ENCODE measurements at regions not wholly inside any gene's neighbourhood (a gene's known extent, or its start where the extent isn't known, plus 50 kb on each side); places are given as distances from the start of the nearest gene placed in this dataset.
"Not testable (repeated sequence)": the region's sequence is repeated elsewhere in the genome, so short reads cannot be mapped to it uniquely, and the experiment has no call there.

DNA sequence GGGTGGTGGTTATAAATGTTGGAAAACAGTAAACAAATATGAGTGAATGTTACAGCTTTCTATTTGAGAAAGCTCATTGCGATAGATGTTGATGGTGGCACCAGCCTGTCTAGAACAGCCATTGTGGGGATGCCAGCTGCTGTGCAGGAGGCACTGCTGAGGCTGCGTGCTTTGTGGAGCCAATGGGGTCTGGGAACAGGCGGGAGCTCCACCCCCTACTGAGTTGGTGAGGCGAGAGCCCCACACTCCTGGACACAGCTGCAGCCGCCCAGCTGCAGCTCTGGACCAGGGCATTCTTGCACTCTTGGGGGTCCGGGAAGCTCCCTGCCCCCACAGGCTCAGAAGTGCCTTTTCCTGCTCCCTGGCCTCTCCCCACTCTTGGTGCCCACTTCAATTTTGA is 1147.1 kb upstream of the LRRTM3 start:
- DNase-seq (ENCODE audit: low spot score): no peak
- intact Hi-C loops (cut with DNase I): no loop called here

DNA sequence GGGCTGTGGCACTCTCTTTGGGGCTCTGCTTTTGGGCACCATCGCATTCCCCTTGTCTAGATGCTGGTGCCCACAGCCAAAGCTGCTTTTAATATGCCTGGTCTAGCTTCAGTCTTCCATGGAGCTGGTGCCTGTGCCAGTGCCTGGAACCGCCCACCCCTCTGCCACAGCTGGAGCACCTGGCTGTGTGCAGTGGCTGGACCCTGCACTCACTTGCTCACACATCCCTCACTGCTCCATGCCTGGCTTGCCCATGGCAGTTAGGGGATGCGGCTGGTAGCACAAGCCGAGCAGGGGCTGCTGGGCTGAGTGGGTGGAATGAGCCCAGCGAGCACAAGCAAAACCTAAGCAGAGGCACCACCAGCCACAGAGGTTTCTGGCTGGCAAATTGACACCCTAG is 1145.9 kb upstream of the LRRTM3 start:
- ATAC-seq (no peak), DNase-seq (ENCODE audit: low spot score) (no peak)
- intact Hi-C loops (cut with DNase I): no loop called here

More for the DNA sequence above, 1147.1 kb upstream of the LRRTM3 start:
- ATAC-seq: peak; percentile 13

DNA sequence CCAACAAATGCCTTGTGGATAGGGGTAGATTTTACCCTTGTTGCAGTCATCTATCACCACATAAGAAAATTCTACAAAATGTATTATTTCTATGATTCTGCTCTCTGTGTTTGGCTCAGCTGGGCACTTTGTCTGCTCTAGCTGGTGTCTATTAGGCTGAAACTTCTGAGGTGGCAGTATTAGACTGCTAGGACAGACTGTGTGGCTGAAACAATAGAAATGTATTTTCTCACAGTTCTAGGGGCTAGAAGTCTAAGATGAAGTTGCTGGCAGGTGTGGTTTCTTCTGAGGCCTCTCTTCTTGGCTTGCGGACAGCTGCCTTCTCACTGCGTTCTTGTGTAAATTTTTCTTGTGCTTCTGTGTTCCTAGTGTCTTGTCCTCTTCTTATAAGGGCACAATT is 1139.6 kb upstream of the LRRTM3 start:
- ATAC-seq: no peak
- no peak for DNase-seq (ENCODE audit: low spot score)
- intact Hi-C loops (cut with DNase I): no loop called here

DNA sequence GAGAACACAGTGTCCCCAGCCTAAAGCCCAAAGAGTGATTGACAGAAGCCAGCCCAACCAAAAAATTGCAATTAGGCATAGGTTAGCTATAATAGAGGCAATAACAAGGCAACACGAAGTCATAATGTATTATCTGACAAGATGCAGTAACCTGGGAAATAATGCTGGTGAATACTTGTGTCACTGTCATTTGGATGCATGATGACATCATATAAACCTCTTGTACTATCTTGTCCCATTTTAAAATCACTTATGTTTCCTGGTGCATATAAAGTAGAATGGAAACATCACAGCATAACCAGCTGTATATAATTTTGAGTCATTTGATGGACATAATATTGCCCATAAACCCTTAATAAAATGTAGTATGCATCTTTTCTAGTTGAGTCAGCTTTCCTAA is 1138.3 kb upstream of the LRRTM3 start:
- ATAC-seq: no peak
- intact Hi-C loops (cut with DNase I): no loop called here
- no peak for DNase-seq (ENCODE audit: low spot score)

DNA sequence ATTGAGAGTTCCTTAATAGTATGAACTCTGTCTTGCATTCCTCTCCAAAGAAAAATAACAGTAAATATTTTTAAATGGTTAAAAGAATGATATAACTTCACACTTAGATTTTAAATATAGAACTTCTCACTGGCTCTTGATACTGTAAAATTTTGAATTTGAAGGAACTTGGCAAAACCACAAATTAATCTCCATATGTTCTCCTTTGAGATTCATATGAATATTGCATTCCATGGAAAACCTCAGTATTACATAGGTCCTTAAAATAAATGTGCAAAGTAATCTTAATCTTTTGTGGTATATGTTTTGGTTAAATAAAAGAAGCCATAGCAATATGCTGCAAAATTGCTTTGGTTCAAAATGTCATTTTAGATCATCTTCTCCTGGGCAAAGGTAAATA is 1137.6 kb upstream of the LRRTM3 start:
- no peak for ATAC-seq
- DNase-seq (ENCODE audit: low spot score): no peak
- intact Hi-C loops (cut with DNase I): no loop called here

DNA sequence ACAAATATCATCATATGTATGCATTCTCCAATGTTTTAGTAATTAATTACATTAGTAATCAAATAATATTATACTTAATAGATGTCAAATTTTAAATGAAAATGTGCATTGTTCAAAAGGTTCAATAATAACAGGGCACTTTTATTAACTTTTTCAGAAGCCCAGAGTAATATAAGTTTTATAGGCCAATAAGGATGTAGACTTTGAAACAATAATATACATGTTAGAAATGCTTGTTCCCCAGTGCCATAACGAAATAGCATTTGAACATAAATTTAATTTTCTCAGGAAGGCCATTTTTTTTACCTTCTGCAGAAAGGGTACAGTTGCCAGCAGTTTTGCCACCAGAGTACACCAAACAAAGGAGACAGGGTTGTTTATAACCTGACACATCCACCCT is 1133.9 kb upstream of the LRRTM3 start:
- intact Hi-C loops (cut with DNase I): no loop called here
- DNase-seq (ENCODE audit: low spot score): no peak
- ATAC-seq: no peak

DNA sequence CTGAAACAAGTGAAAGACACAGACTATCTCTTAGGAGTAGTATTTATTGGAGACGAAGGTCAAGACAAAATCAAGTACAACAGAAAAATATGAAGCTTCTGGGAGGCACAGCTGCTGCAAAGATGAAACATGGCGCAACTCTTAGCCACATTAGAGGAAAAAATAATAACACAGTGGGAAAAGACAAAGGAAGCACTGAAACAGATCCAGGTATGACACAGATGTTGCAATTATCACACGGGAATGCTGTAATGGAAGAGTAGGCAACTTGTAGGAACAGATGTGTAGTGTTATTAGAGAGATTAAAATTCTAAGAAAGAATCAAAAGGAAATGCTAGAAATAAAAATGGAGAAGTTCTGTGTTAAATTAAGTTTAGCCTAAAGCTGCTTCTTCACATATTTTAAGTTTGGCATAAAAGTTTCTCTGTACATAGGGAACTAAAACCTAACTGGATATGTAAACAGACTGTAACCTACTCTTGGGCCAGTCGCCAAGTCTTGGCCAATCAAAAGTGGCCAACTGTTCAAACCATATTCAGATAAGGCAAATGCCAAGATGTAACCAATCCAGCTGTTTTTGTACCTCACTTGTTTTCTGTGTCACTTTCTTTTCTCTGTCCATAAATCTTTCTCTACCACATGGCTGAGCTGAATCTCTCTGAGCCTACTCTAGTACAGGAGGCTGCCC is 1132.0 kb upstream of the LRRTM3 start:
- ATAC-seq (peak; percentile 95), DNase-seq (ENCODE audit: low spot score) (no peak)
- intact Hi-C loops (cut with DNase I): no loop called here

DNA sequence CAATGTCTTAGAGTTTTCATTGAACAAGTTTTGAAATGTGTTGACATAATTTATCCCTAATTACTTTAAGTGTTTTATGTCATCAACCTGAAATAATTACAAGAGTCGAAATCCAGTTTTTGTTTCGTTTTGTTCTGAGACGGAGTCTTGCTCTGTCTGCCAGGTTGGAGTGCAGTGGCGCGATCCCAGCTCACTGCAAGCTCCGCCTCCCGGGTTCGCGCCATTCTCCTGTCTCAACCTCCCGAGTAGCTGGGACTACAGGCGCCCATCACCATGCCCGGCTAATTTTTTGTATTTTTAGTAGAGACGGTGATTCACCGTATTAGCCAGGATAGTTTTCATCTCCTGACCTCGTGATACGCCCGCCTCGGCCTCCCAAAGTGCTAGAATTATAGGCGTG is 1131.0 kb upstream of the LRRTM3 start:
- intact Hi-C loops (cut with DNase I); ATAC-seq; DNase-seq (ENCODE audit: low spot score): not testable (repeated sequence)

DNA sequence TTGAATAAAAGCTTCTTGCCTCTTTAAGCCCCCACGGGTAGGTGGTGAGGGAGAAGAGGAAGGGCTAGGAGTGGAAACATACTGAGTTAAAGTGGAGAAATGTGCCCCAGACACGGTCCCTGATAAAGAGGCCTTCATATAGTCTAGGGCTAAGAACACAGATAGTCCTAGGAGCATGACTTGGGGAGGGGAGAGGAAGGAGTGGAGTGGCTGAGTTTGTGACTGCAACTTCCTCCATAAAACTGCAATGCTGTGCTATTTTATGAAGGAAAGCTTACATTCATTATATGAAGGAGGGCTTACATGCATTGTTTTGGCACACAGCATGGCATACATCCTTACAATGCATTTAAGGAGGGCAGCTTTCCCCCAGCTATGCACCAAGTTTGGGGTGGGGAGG is 1129.4 kb upstream of the LRRTM3 start:
- ATAC-seq (no peak), DNase-seq (ENCODE audit: low spot score) (no peak)
- intact Hi-C loops (cut with DNase I): no loop called here

DNA sequence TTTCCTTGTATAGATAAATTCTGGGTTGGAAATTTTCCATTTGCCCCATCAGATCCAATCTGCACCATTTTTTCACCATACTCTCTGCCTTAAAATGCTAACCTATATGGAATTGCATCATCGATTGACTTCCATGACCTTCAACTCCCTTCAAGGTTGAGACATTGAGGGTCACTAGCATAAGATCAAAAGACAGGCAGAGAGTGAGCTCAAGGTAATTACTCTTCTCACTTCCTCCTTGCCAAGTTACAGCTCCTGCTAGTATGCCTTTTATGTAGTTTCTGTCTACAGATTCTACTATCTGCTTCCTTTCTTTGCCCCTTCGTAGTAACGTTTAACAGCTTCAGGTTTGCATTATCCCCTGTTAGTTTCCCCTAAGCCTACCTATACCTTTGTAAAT is 1127.7 kb upstream of the LRRTM3 start:
- intact Hi-C loops (cut with DNase I): no loop called here

DNA sequence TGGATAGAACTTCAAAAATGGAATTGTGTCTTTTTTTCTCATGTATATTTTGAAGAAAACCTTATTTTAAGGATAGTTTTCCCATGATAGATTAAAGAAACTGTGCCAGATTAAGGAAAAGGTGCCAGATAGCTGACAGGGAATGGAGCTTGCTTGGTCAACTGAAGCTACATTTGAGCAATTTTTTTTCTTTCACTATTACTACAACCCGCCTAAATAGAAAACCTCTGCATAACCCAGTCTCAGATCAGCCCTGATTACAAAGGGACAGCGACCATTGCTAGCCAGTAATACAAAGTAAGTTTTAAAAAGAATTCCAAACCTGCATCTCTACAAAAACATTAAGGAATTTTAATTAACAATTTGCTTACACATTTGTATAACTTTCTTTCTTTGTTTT is 1123.4 kb upstream of the LRRTM3 start:
- intact Hi-C loops (cut with DNase I): no loop called here
- DNase-seq (ENCODE audit: low spot score): no peak
- no peak for ATAC-seq

More for the DNA sequence above, 1127.7 kb upstream of the LRRTM3 start:
- ATAC-seq (no peak), DNase-seq (ENCODE audit: low spot score) (no peak)

DNA sequence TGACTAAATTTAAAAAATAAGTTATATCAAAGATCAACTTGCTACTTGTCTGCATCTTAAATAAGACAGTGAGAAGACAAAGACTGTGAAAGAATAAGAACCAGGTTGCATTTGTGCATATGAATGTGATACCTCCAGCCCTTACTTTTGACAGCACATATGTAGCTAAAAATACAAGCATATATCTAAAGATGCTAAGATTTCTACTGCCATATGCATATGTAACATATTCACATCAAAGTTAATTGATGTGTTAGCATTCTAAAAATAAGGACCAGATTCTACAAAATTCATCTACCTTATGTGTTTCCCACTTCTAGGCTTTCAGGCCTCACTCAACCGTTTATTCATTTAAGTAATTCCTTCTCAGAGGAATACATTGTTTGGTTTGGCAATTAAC is 1120.3 kb upstream of the LRRTM3 start:
- DNase-seq (ENCODE audit: low spot score): no peak
- intact Hi-C loops (cut with DNase I): no loop called here
- no peak for ATAC-seq

DNA sequence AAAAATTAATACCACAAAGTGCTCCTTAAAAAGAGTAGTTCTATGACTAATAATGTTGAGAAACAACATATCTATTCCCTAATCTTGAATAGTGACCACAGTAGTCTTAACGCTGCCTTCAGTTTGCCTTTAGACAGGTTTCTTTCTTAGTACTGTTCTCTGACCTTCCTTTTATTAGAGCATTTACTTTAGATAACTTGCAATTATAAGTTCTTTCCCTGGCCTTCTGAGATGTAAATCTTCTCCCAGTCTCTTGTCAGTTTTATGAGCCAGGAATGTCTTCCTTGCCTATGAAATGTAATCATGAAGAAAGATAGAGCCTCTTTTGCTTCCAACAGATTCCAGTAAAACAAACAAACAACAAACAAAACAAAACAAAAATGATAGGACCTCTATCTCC is 1119.8 kb upstream of the LRRTM3 start:
- intact Hi-C loops (cut with DNase I): no loop called here
- ATAC-seq: no peak

DNA sequence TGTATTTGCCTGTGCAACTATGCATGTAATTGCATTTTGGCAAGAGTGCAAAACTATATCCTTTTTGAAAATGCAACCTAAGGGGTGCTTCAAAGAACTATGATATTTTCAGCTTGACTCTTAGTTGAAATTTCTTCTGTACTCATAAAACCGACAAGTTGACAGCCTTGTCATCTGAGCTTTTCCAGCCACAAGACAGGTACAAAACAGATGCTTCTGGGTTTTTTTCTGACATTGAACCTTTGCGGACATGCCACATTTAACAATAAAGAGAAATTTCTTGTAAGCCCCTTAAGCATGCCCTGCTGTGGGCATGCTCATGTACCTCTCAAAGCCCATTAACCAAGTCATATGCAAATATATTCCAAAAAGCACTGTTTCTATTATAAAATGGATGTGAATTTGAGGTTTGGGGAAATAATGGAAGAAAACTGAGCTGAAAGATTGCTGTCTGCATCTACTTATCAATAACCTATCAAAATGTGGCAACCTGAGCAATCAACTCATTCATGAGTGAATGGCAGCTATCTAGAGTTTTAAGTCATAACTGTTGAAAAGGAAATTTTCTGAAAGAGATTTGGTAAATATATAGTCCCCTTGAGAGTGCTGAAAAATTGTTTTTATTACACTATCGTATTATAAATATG is 1117.0 kb upstream of the LRRTM3 start:
- intact Hi-C loops (cut with DNase I): no loop called here
- DNase-seq (ENCODE audit: low spot score) (no peak), ATAC-seq (no peak)

More for the DNA sequence above, 1119.8 kb upstream of the LRRTM3 start:
- DNase-seq (ENCODE audit: low spot score): no peak

DNA sequence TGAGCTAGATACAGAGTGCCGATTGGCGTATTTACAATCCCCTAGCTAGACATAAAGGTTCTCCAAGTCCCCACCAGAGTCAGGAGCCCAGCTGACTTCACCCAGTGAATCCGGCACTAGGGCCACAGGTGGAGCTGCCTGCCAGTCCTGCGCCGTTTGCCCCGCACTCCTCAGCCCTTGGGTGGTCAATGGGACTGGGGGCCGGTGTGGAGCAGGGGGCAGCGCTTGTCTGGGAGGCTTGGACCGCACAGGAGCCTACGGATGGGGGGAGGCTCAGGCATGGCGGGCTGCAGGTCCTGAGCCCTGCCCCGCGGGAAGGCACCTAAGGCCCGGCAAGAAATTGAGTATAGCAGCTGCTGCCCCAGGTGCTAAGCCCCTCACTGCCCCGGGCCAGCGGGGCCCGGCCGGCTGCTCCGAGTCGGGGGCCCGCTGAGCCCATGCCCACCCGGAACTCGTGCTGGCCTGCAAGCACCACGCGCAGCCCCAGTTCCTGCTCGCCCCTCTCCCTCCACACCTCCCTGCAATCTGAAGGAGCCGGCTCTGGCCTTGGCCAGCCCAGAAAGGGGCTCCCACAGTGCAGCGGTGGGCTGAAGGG is 1113.8 kb upstream of the LRRTM3 start:
- ATAC-seq (no peak), DNase-seq (ENCODE audit: low spot score) (no peak)
- intact Hi-C loops (cut with DNase I): no loop called here

DNA sequence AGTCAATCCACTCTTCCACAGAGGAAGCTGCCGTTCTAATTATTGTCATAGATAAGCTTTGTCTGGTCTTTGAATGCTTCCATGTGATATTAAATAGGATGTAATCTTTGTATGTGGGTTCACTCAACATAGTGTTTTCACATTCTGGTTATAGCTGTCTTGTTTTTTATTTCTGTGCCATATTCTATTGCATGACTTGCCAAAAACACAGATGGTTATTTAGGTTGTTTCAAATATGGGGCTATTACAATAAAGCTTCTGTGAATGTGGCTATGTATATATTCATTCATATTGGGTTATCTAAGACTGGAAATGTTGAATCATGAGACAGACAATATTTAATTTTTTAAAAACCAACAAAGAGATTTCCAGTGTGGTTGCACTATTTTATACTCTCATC is 1109.3 kb upstream of the LRRTM3 start:
- intact Hi-C loops (cut with DNase I): no loop called here
- ATAC-seq (no peak), DNase-seq (ENCODE audit: low spot score) (no peak)

DNA sequence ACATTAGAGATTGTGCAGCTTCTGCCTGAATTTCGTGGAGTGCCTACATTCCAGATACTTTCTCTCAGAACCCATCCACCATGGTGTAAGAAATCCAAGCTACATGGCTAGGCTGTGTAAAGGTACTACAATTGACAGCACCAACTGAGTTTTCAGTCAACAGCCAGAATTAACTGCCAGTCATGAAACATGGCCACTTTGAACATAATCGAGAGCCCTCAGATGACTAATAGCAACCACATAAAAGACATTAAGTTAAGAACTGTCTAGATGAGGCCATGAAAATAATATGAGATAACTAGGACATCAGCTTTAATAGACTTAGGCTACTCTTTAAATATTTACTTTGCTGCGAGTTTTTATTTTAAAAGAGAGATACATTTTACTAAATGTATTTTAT is 1106.8 kb upstream of the LRRTM3 start:
- intact Hi-C loops (cut with DNase I): no loop called here
- DNase-seq (ENCODE audit: low spot score) (no peak), ATAC-seq (no peak)

DNA sequence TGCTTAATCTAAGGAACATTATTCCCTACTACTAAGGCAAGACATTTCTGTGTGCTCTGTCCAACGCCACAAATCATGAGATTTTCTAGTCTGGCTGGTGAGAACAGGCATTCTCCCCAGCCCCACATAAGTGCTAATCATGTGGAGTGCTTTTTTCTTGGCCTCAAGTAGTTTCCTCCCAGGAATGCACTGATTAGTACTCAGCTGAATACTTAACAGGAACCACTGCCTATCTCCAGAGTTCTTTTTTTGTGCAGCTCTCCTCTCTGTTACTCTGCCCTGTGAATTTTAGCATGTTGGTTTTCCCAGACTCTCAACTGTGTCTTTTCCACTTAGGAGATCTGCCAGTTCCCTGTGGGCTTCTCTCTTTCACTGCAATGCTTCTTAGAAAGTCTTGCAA is 1098.5 kb upstream of the LRRTM3 start:
- no peak for ATAC-seq
- intact Hi-C loops (cut with DNase I): no loop called here
- no peak for DNase-seq (ENCODE audit: low spot score)

DNA sequence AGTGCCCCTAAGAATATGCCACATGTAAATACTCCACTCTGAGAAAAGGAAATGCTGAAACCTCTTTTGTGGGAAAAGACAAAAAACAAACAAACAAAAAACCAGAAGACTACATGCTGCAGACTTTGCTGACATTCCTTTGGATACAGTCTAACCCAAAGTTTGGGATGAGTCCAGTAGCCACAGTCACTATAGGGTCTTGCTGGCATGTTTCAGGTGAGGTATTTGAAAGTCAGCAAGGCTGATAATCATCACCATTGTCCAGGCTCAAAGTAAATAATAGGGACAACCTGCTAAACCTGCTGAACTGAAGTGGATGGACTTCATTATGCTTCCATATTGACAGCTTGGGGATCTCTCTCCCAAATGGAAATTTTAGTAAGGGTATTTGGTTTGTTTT is 1087.0 kb upstream of the LRRTM3 start:
- DNase-seq (ENCODE audit: low spot score): no peak
- intact Hi-C loops (cut with DNase I): no loop called here
- ATAC-seq: no peak

DNA sequence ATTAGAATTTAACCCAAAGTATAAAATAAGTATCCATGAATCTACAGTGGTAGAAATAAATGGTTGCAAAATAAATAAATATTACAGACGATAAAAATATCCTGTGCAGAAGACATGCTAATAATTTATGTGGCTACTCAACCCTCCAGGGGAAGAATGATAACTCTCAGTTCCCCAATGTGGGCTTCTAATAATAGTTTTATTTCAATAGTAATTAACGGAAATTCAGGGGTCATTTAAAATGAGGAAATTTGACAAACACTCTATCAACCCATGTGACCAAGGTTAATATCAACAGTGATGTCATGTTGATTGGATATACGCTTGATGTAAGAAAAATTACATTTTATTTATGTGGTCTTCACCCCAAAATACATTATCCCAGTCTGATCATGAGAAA is 1082.6 kb upstream of the LRRTM3 start:
- intact Hi-C loops (cut with DNase I): no loop called here
- no peak for ATAC-seq
- DNase-seq (ENCODE audit: low spot score): no peak

DNA sequence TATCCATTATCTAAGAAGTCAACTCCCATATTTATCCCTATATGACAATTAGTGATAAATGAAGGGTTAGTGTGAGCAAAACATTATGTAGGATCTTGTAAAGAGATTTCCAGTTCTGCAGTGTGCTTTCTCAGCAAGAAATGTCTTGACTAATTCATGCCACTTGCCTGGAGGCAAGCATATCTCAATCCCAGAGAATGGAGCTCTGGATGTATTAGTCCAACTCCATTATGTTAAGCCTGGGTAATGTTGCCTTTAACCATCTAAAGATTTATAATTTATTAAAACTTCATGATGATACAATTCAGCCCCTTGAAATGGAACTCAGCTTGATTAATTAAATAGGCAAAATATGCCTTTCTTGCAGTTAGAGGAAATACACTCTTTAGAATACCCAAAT is 1079.9 kb upstream of the LRRTM3 start:
- intact Hi-C loops (cut with DNase I): no loop called here
- ATAC-seq: no peak

More for the DNA sequence above, 1079.9 kb upstream of the LRRTM3 start:
- no peak for DNase-seq (ENCODE audit: low spot score)

Measured in sciatic nerve (tissue), 2 donors.